ENCODE measurements at regions not wholly inside any gene's neighbourhood (a gene's known extent, or its start where the extent isn't known, plus 50 kb on each side); places are given as distances from the start of the nearest gene placed in this dataset.

DNA sequence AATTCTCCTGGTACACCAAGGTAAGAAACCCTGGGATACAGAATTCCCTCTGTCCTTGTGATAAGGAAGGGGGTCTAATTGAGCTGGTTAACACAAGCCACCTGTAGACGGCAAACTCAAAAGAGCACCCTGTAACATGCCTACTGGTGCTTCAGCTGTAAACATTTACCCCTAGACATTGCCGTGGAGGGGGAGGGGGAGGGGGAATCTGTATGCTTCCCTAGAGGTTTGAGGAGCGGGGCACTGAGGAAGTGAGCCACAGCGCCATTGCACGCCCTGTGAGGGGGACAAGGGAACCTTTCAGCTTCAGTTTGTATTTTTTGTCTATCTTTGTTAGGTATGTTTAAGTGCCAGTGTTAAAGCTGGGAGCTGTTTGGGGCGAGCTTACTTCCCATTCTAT, 99.8 kb downstream of the AASDHPPT start:
- TF ChIP-seq, protein P1, sequence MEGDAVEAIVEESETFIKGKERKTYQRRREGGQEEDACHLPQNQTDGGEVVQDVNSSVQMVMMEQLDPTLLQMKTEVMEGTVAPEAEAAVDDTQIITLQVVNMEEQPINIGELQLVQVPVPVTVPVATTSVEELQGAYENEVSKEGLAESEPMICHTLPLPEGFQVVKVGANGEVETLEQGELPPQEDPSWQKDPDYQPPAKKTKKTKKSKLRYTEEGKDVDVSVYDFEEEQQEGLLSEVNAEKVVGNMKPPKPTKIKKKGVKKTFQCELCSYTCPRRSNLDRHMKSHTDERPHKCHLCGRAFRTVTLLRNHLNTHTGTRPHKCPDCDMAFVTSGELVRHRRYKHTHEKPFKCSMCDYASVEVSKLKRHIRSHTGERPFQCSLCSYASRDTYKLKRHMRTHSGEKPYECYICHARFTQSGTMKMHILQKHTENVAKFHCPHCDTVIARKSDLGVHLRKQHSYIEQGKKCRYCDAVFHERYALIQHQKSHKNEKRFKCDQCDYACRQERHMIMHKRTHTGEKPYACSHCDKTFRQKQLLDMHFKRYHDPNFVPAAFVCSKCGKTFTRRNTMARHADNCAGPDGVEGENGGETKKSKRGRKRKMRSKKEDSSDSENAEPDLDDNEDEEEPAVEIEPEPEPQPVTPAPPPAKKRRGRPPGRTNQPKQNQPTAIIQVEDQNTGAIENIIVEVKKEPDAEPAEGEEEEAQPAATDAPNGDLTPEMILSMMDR (IDR thresholded peaks at IDR 0.05): no peak
- TF ChIP-seq, protein P2, sequence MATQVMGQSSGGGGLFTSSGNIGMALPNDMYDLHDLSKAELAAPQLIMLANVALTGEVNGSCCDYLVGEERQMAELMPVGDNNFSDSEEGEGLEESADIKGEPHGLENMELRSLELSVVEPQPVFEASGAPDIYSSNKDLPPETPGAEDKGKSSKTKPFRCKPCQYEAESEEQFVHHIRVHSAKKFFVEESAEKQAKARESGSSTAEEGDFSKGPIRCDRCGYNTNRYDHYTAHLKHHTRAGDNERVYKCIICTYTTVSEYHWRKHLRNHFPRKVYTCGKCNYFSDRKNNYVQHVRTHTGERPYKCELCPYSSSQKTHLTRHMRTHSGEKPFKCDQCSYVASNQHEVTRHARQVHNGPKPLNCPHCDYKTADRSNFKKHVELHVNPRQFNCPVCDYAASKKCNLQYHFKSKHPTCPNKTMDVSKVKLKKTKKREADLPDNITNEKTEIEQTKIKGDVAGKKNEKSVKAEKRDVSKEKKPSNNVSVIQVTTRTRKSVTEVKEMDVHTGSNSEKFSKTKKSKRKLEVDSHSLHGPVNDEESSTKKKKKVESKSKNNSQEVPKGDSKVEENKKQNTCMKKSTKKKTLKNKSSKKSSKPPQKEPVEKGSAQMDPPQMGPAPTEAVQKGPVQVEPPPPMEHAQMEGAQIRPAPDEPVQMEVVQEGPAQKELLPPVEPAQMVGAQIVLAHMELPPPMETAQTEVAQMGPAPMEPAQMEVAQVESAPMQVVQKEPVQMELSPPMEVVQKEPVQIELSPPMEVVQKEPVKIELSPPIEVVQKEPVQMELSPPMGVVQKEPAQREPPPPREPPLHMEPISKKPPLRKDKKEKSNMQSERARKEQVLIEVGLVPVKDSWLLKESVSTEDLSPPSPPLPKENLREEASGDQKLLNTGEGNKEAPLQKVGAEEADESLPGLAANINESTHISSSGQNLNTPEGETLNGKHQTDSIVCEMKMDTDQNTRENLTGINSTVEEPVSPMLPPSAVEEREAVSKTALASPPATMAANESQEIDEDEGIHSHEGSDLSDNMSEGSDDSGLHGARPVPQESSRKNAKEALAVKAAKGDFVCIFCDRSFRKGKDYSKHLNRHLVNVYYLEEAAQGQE (IDR thresholded peaks at IDR 0.05; ENCODE audit: insufficient read depth in 1 of 2, low read depth in 2 of 2, low read length in 1 of 2): no peak
- TF ChIP-seq POLR2AphosphoS5 (IDR thresholded peaks at IDR 0.05; ENCODE audit: low read depth, low read length) (no peak), TCF7L2 (IDR thresholded peaks at IDR 0.05; ENCODE audit: low read depth, low read length) (no peak), SIN3A (IDR thresholded peaks at IDR 0.05; ENCODE audit: borderline replicate concordance, insufficient read depth, low read depth, low read length) (no peak)
